PC-9 (cell line): ENCODE measurements at regions not wholly inside any gene's neighbourhood (a gene's known extent, or its start where the extent isn't known, plus 50 kb on each side); places are given as distances from the start of the nearest gene placed in this dataset.

Experiments used
- BruUV-seq: library from RNA; stranded (reverse); fragments of 400-500 nt; replicated peaks from 2 replicates; lab custom pipeline; 2021; lab: Mats Ljungman, UMichigan
- CTCF ChIA-PET: fragments of 300-600 bp; sonication (Branson Sonifier 250); formaldehyde crosslinking; loops from one replicate; lab custom pipeline; 2022; ENCODE audit warnings: antibody characterized with exemption; lab: Charles Lee
- POLR2A ChIA-PET: fragments of 300-600 bp; sonication (Branson Sonifier 250); formaldehyde crosslinking; loops from one replicate; lab custom pipeline; 2022; ENCODE audit warnings: antibody characterized with exemption; ENCODE audit not compliant: unreplicated experiment; lab: Charles Lee
- DNase-seq, 2 experiments: peaks; one replicate each; pipeline versions ENCODE4 v3.0.0 to v3.0.0-alpha.2; 2015 to 2022; ENCODE audit warnings: mixed read lengths in 1 of 2
- H2AFZ ChIP-seq: fragments of 200-600 bp; sonication (generic); 2 replicates; pipeline ENCODE4 v1.8.1; 2017; ENCODE audit warnings: antibody characterized with exemption
- H3F3A ChIP-seq: fragments of 200-600 bp; sonication (generic); 2 replicates; pipeline ENCODE4 v1.8.1; 2017; ENCODE audit warnings: antibody characterized with exemption, mild to moderate bottlenecking, low read depth; ENCODE audit not compliant: insufficient read depth
- H3K27ac ChIP-seq: fragments of 200-600 bp; sonication (generic); 2 replicates; pipeline ENCODE4 v1.6.1; 2016; ENCODE audit warnings: mixed run types
- H3K27me3 ChIP-seq: fragments of 200-600 bp; sonication (generic); 2 replicates; pipeline ENCODE4 v1.6.1; 2016; ENCODE audit warnings: low read depth, mixed run types; ENCODE audit not compliant: insufficient read depth
- H3K36me3 ChIP-seq: fragments of 200-600 bp; sonication (generic); 2 replicates; pipeline ENCODE4 v1.6.1; 2016; ENCODE audit warnings: low read depth, mixed run types
- H3K4me1 ChIP-seq: fragments of 200-600 bp; sonication (generic); replicated peaks from 2 replicates; pipeline ENCODE4 v1.6.1; 2016; ENCODE audit warnings: mixed run types; ENCODE audit not compliant: insufficient read depth
- H3K4me2 ChIP-seq: fragments of 200-600 bp; sonication (generic); 2 replicates; pipeline ENCODE4 v1.6.1; 2017; ENCODE audit warnings: mixed run types
- H3K4me3 ChIP-seq: fragments of 200-600 bp; sonication (generic); 2 replicates; pipeline ENCODE4 v1.6.1; 2016; ENCODE audit warnings: mixed run types
- H3K79me2 ChIP-seq: fragments of 200-600 bp; sonication (generic); 2 replicates; pipeline ENCODE4 v1.6.1; 2017; ENCODE audit warnings: low read depth, mixed run types
- H3K9me2 ChIP-seq: fragments of 200-600 bp; sonication (generic); 2 replicates; pipeline ENCODE4 v1.8.1; 2017; ENCODE audit warnings: mild to moderate bottlenecking; ENCODE audit not compliant: insufficient read depth
- H3K9me3 ChIP-seq: fragments of 200-600 bp; sonication (generic); 2 replicates; pipeline ENCODE4 v1.8.1; 2016; ENCODE audit warnings: low read depth; ENCODE audit not compliant: insufficient read depth
- H4K20me1 ChIP-seq: fragments of 200-600 bp; sonication (generic); 2 replicates; pipeline ENCODE4 v1.8.1; 2017; ENCODE audit not compliant: insufficient read depth
- EZH2 ChIP-seq: fragments of 200-600 bp; sonication (generic); IDR thresholded peaks from 2 replicates; pipeline ENCODE4 v1.8.0; 2017; ENCODE audit warnings: antibody characterized with exemption, low read depth
- intact Hi-C: fragments of 100-400 bp; cut with micrococcal nuclease; formaldehyde crosslinking; loops from one replicate; pipeline ENCODE4 v1.10.0; 2022; ENCODE audit not compliant: unreplicated experiment
- TF ChIP-seq, protein P1 (sequence below): fragments of 200-600 bp; sonication (generic); conservative IDR thresholded peaks from 2 replicates; pipeline ENCODE4 v1.6.1; 2017; ENCODE audit warnings: mixed run types, antibody characterized with exemption, mild to moderate bottlenecking, moderate library complexity

DNA sequence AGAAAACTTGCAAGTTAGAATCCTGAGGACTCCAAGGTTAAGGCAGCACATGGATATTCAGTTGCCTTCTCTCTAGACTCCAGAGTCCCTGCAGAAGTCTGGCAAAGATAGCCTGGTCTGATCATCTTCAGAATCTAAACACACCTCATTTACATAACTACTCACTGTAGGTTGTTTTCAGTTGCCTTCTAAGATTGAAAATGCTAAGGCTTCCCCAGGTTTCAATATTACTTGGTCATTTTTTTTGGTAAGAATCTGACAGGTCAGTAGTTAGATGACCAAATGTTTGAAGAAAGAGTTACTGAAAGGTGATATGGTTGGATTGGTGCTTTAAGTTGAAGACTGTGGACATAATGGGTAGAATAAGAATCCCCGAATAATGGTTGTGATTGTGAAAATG lies 205.4 kb upstream of the KCNJ16 start:
- intact Hi-C loops = no loop called here
- CTCF ChIA-PET = no interaction called here
- Histone ChIP-seq H3K27me3 (no peaks in the 10 kb centered on the region), H3K79me2 (no peaks in the 10 kb centered on the region), H3F3A (peaks cover 19% of the 10 kb centered on the region), H3K4me2 (peak overlapping the region; percentile 2), H3K4me1 (peaks cover 42% of the 10 kb centered on the region), H2AFZ (no peak overlapping the region), H4K20me1 (no peaks in the 10 kb centered on the region), H3K9me3 (peaks cover 8% of the 10 kb centered on the region), H3K9me2 (no peaks in the 10 kb centered on the region), H3K27ac (peak overlapping the region; percentile 80), H3K36me3 (no peaks in the 10 kb centered on the region), H3K4me3 (no peak overlapping the region)
- TF ChIP-seq, protein P1, sequence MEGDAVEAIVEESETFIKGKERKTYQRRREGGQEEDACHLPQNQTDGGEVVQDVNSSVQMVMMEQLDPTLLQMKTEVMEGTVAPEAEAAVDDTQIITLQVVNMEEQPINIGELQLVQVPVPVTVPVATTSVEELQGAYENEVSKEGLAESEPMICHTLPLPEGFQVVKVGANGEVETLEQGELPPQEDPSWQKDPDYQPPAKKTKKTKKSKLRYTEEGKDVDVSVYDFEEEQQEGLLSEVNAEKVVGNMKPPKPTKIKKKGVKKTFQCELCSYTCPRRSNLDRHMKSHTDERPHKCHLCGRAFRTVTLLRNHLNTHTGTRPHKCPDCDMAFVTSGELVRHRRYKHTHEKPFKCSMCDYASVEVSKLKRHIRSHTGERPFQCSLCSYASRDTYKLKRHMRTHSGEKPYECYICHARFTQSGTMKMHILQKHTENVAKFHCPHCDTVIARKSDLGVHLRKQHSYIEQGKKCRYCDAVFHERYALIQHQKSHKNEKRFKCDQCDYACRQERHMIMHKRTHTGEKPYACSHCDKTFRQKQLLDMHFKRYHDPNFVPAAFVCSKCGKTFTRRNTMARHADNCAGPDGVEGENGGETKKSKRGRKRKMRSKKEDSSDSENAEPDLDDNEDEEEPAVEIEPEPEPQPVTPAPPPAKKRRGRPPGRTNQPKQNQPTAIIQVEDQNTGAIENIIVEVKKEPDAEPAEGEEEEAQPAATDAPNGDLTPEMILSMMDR = no peak
- no peak for TF ChIP-seq EZH2
- POLR2A ChIA-PET = no interaction called here
- no peak for DNase-seq
- no TSS peak for BruUV-seq

DNA sequence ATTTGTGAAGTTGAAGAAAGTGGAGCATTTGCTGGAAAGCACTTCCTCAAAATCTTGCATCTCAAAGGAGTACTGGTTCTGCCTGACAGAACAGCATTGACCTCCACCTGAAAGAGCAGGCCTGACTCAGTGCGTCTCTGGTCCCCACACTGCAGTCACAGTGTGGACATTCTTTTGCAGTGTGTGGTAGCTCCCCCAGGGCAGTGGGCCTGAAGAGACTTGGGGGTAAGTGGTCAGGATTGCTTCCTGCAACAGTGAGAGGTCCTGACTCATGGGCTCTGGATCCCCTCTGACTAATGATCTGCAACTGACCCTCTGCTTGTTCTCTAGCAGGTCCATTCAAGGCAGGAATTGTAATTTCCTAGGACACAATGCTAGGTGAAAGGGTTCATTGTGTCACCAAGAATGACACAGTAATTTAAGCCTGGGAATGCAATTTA lies 204.9 kb upstream of the KCNJ16 start:
- intact Hi-C loops = no loop called here
- no peaks in the 10 kb centered on the region for H3K9me2 ChIP-seq
- no peaks in the 10 kb centered on the region for H4K20me1 ChIP-seq
- peak overlapping the region; percentile 80 for H3K27ac ChIP-seq
- no peak overlapping the region for H2AFZ ChIP-seq
- no peaks in the 10 kb centered on the region for H3K36me3 ChIP-seq
- H3K4me2 ChIP-seq = peak overlapping the region; percentile 2; the same call in 1 of the 2 replicates
- TF ChIP-seq, protein P1 = no peak
- TF ChIP-seq EZH2 = no peak
- POLR2A ChIA-PET = no interaction called here
- peaks cover 22% of the 10 kb centered on the region for H3F3A ChIP-seq
- no peaks in the 10 kb centered on the region for H3K79me2 ChIP-seq
- H3K4me1 ChIP-seq = peaks cover 47% of the 10 kb centered on the region
- no peaks in the 10 kb centered on the region for H3K27me3 ChIP-seq
- CTCF ChIA-PET = no interaction called here
- H3K9me3 ChIP-seq = peaks cover 8% of the 10 kb centered on the region
- DNase-seq = peak in 1 of 2 experiments; percentile 91
- no TSS peak for BruUV-seq
- no peak overlapping the region for H3K4me3 ChIP-seq

DNA sequence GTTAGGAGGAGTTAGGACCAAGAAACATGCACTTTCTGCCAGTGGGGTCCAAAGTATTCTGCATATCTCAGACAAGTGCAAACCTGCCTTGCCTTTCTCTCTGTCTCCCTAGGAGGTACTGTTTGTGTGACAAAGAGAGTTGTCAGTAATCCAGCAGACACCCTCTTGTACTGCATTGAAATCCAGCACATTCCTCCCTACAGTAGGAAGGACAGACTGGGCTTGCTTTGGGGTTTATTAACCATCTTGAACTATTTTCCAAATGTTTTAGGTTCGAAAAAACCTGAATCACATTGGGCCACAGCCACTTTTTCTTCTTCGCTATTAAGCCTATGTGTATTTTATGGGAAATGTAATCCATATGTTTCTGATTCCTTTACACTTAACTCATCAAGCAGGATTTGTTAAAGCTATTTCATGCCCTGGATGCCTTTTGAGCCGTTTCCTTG lies 204.2 kb upstream of the KCNJ16 start:
- no peak for DNase-seq
- no peak overlapping the region for H3K4me3 ChIP-seq
- H3K4me2 ChIP-seq = peak overlapping the region; percentile 10; the same call in 1 of the 2 replicates
- H3K4me1 ChIP-seq = peaks cover 48% of the 10 kb centered on the region
- BruUV-seq = no TSS peak
- no peak overlapping the region for H2AFZ ChIP-seq
- intact Hi-C loops = no loop called here
- H3K27me3 ChIP-seq = no peaks in the 10 kb centered on the region
- no peaks in the 10 kb centered on the region for H4K20me1 ChIP-seq
- peak overlapping the region; percentile 80 for H3K27ac ChIP-seq
- ChIA-PET CTCF (no interaction called here), POLR2A (no interaction called here)
- H3F3A ChIP-seq = peaks cover 22% of the 10 kb centered on the region
- TF ChIP-seq, protein P1 = no peak
- TF ChIP-seq EZH2 = no peak
- H3K79me2 ChIP-seq = no peaks in the 10 kb centered on the region
- no peaks in the 10 kb centered on the region for H3K9me2 ChIP-seq
- no peaks in the 10 kb centered on the region for H3K36me3 ChIP-seq
- H3K9me3 ChIP-seq = peaks cover 8% of the 10 kb centered on the region
